GM03348 (cell line): ENCODE measurements at regions not wholly inside any gene's neighbourhood (a gene's known extent, or its start where the extent isn't known, plus 50 kb on each side); places are given as distances from the start of the nearest gene placed in this dataset.
"Not testable (repeated sequence)": the region's sequence is repeated elsewhere in the genome, so short reads cannot be mapped to it uniquely, and the experiment has no call there.

ENCODE experiments used
- DNase-seq: peaks from one replicate; pipeline ENCODE4 v3.0.0; 2012; ENCODE audit warnings: low spot score

DNA sequence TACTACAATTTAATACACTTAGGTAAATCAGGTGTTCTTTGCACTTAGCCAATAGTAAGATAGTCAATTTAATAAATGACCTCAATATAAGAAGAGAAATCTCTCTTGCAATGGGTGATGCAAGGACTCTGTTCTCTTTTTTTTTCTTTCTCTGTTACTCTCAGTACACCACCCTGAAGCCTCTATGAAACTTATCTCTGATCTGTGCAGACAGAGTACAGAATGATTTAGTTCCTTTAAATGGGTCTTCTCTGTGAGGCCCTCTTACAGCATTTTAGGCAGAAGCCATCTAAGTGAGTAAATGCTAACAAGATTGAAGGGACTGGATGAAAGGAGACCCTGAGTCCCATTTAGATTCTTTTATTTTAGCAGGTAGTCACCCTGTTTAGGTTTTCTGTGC, 312.8 kb downstream of the RFPL4B start:
- DNase-seq = no peak

DNA sequence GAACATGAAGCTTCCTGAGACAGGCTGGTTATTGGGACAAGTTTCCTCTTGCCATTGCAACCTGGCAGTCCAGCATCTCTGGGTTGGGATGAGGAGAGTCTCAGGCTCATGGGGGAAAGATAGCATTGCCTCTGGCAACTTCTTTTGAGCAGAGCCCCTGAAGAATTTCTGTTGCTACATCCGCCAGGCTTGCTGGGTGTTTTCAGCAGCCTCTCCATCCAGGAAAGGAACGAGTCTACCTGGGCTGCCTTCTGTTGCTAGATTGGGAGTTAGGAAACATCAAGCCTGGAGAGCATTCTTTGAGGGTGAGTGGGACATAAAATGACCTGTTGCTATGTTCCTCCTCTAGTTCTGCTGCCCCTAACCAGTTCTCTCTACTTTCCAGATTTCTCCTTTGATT, 313.5 kb downstream of the RFPL4B start:
- DNase-seq = no peak

DNA sequence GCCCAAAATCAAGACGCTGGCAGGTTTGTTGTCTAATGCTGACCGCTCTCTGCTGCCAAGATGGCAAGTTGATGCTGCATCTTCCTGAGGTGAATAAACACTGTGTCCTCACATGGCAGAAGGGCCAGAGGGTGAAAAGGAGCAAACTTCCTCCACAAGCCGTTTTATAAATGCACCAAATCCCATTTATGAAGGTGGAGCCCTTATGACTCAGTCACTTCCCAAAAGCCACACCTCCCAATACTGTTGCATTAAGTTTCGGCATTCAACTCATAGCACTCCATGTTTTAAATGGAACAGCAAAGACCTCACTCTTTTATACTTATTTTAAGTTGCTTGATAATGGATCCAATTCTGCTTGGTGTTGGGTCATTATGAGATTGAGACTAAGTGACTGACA, 316.6 kb downstream of the RFPL4B start:
- no peak for DNase-seq

DNA sequence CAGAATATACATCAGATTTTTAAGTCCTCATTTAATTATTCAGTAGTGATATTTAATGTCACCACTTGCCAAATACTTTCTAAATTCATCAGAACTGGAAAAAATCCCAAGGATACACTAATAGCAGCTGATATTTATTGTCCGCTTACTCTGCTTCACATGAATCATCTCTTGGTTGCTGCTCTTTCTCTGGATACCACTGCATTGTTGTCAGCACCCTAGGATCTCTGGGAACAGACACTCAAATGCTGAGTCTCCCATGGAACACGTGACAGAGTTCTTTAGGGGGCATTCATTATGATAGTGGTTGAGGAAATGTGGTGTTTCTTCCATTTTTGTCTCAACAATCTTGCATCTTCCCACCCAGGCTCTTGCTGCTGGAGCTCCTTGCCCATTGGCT, 318.0 kb downstream of the RFPL4B start:
- DNase-seq = peak; percentile 73

DNA sequence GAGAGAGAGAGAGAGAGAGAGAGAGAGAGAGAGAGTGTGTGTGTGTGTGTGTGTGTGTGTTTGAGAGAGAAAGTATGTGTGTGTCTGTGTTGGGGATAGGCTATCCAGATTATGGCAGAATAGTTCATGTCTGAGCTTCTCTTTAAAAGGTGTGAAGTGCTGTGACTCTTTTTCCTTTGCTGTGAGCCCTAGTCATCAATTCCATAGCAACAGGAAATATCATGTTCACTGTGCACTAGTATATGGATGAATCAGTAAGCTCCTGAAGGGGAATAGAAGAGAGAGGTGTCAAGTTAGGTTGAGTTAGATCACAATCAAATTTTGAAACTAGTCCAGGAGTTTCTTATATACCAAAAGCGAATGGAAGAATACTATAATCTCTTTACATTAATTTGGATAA, 318.7 kb downstream of the RFPL4B start:
- DNase-seq = peak; percentile 8

DNA sequence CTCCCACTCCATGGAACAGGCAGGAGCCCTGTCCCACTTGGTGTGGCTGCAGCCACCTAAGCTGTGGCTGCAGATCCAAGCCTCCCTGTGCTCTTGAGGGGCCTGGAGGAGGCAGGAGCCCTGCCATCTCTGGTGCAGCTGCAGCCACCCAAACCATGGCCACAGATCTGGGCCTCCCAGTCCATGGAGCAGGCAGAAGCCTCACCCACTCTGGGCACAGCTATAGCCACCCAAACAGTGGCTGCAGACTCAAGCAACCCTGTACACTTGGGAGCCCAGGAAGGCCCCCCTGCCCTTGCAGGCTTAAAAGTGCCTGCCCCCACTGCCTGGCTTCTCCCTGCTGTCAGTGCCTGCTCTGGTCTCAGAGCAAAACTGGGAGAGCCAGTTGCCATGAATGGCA, 320.3 kb downstream of the RFPL4B start:
- DNase-seq = no peak

DNA sequence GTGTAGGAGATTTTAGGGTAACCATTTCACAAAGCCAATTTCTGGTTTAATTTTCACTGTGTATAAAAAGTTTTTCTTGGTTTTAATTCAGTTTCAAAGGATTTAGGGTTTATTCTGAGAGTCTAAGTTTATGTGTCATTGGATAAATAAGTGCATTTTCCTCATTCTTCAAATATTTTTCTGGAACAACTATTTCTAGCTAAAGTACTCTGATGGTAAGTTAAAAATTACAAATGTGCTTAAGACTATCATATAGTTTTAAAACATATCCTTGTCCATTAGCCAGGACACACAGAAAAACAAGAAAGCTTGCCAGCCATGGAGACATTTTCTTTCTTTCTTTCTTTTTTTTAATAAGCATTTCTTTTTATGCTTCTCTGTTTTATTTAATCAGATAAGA, 333.0 kb downstream of the RFPL4B start:
- DNase-seq = peak; percentile 24

DNA sequence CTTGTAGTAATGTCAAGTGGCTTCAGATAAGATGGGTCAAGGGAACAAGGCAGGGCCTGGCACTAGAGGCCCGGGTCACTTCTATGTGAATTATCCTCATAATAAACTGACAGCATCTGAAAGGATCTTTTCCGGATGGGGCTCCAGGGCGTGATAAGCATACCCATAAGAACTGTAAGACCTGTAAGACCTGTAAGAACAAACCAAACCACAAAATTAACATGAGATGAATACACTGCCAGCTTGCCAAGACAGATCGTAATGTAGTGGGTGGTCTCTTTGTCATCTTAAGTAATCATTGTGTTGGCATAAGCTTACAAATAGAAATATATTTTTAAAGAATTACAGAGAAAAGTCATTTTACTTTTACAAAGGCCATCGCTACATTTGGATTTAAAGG, 334.9 kb downstream of the RFPL4B start:
- no peak for DNase-seq

DNA sequence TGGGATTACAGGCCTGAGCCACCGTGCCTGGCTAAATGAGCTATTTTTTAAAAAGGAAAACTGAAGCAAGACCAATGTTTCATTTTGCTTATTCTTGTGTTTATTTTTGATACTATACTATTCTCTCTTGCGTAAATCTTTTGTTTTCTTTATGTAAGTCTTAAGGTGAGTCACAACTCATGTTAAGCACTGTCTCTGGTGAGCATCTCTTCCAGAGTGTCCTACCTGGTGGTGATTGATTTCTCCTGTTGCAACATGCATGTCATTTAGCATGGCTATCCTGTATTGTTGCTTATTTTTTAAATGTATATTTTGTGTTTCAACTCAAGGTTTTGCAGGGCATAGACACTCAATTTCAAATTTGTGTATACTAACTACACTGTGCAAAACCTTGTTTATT, 336.0 kb downstream of the RFPL4B start:
- no peak for DNase-seq

DNA sequence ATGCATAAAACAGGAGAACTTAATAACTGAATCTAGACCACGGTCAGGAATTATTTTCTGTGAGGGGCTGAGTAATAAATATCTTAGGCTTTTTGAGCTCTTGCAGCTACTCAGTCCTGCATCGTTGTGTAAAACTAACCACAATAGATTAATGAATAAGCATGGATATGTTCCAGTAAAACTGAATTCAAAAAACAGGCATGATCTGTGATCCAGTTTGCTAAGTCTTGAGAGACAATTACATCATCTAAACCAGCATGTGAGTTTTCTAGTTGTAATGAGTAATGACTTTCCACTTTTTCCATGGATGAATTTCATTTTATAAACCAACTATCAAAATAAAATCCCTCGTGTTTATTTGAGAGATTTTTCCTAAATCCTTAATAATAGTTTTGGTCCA, 336.8 kb downstream of the RFPL4B start:
- DNase-seq = peak; percentile 79

DNA sequence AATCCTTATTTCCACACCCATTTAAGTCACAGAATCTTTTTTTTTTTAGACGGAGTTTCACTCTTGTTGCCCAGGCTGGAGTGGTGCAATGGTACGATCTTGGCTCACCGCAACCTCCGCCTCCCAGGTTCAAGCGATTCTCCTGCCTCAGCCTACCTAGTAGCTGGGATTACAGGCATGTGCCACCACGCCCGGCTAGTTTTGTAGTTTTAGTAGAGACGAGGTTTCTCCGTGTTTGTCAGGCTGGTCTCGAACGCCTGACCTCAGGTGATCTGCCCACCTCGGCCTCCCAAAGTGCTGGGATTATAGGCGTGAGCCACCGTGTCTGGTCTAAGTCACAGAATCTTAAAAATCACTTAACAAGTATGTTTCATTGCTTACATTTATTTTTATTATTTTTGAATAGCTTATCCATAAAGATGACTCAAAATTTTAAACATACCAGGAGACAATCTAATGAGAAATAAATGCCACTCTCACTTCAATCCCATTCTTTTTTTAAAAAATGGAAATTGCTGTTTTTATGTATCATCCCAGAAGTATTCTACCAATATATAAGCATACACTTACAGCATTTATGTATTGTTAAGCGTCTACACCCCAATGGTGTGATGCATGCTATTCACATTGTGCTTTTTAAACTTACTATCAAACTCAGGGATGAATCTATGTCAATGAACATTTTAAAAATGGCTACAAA, 338.5 kb downstream of the RFPL4B start:
- not testable (repeated sequence) for DNase-seq

DNA sequence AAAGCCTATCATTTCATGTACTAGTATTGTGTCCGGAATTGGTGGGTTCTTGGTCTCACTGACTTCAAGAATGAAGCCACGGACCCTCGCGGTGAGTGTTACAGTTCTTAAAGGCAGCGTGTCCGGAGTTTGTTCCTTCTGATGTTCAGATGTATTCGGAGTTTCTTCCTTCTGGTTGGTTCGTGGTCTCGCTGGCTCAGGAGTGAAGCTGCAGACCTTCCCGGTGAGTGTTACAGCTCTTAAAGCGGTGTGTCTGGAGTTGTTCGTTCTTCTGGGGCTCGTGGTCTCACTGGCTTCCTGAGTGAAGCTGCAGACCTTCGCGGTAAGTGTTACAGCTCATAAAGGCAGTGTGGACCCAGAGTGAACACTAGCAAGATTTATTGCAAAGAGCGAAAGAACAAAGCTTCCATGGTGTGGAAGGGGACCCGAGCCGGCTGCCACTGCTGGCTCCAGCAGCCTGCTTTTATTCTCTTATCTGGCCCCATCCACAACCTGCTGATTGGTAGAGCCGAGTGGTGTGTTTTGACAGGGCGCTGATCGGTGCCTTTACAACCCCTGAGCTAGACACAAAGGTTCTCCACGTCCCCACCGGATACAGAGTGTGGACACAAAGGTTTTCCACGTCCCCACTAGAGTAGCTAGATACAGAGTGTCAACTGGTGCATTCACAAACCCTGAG, 341.5 kb downstream of the RFPL4B start:
- DNase-seq = not testable (repeated sequence)

DNA sequence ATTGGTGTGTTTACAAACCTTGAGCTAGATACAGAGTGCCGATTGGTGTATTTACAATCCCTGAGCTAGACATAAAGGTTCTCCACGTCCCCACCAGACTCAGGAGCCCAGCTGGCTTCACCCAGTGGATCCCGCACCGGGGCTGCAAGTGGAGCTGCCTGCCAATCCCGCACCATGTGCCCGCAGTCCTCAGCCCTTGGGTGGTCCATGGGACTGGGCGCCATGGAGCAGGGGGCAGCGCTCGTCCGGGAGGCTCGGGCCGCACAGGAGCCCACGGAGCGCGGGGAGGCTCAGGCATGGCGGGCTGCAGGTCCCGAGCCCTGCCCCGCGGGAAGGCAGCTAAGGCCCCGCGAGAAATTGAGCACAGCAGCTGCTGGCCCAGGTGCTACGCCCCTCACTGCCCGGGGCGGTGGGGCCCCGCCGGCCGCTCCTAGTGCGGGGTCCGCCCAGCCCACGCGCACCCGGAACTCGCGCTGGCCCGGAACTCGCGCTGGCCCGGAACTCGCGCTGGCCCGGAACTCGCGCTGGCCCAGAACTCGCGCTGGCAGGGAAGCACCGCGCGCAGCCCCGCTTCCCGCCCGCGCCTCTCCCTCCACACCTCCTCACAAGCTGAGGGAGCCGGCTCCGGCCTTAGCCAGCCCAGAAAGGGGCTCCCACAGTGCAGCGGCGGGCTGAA, 342.2 kb downstream of the RFPL4B start:
- not testable (repeated sequence) for DNase-seq

DNA sequence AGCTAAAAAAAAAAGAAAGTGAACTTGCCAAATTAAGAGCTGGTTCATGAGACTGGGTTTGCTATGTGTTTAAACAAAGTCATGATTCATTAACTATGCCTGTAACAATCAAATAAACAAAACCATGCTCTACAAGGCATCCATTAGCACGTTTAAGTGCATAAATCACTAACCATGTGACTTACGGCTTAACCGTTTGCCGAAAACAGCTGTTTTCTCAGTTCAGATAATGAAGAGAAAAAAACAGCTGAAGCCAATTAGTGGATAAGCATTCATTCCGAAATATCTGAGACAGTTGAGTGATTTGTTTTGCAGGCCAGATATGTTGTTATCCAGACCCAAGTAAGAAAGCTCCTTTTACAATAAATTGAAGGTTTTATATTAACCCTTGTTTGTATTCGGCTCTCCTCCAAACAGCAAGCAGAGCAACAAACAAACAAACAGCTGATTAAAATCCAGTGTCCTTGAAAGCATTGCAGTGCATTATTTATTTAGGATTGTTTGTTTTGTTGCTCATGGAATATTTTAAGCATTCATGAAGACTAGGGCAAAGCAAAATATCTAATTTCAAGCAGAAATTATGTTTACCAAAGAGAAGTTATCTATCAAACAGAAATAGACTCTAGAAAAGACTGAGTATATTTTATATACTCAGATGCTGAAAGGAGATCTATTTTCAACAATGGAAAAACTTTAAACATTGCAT, 343.5 kb downstream of the RFPL4B start:
- DNase-seq = peak; percentile 27

DNA sequence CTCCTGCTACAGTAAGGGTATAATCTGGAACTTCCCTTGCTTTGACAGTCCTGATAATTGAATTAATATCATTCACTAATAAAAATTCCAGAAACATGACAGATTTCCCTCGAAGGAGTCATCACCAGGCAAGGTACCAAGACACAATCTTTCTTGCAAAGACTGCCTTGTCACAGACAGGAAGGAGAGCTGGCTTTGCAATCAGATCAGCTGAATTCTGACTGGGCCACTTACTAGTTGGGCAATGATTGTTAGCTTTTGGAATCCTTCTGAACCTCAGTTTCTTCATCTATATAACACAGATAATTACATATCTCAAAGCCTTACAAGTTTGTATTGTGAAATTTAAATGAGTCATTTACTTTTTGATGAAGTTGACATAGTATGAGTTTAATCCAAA, 344.2 kb downstream of the RFPL4B start:
- peak; percentile 79 for DNase-seq

DNA sequence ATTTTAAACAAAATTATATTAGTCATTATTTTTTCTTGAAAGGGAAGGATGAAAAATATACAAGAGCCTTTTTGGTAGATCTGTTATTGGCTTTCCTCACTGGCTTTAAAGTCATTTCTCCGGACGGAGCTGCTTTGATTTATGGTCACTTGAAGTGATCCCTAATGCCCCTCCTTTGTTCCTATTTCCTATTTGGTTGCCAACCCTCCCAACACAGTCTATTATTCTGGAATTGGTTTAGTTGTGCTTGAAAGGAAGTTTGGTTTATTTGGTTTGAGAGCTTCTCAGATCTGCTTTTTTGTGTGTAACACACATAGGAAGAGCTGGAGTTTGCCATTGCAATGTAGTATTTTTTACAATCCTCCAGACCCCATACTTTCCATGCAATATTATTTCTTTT, 347.9 kb downstream of the RFPL4B start:
- no peak for DNase-seq

DNA sequence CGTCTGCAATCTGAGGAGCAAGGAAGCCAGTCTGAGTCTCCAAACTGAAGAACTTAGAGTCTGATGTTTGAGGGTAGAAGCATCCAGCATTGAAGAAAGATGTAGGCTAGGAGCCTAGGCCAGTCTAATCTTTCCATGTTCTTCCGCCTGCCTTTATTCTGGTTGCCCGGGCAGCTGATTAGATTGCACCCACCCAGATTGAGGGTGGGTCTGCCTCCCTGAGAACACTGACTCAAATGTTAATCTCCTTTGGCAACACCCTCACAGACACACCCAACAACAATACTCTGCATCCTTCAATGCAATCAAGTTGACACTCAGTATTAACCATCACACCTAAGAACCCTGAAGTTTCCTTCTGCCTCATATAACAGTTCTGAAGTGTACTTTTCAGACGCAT, 350.1 kb downstream of the RFPL4B start:
- DNase-seq = no peak

DNA sequence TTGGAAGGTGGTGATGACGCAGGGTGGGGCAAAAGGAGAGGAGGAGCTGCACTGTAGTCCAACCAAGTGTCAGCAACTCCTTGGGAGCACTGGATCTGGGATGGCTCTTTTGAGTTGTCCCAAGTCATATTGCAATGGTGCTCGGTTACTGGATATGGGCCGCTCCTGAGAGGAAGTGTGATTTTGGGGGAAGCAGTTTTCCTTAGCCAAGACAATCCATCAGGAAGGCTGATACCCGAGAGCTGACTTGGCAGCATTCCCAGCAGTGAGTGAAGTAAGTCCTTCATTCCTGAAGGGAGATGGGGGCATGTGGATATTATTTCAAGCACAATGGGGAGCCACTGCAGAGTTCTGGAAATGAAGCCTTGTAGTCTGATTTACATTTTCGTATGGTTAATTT, 354.1 kb downstream of the RFPL4B start:
- no peak for DNase-seq

DNA sequence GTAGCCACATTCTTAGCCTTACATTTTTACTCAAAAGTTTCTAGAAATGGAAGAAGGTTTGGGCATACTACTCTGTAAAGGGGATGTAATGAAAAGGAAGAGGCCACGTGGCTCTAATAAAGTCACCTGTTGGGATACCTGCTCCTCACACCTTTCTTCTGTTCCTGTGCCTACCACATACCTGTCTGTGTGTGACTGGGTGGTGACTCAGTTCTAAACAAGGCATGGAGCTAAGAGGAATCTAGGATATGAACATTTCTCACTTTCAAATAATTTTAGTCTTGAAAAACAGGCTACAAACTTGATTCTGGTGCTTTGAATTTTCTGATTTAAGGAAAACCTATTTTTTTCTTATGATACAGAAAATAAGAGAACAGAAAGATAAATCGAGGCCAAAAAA, 363.6 kb downstream of the RFPL4B start:
- DNase-seq = no peak

DNA sequence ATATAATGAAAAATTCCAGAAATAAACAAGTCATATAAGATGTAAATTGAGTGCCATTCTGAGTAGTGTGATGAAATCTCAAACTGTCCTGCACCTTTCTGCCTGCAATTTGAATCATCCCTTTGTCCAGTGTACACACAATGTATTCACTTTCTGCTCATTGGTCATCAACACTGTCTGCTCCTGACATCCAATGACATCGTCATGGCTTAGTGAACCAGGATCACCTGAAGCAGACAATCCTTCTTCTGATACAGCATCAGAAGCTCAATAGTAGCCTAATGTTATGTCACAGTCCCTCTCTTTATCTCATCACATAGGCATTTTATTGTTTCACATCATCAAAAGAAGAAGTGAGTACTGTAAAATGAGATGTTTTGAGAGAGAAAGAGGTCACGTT, 366.3 kb downstream of the RFPL4B start:
- no peak for DNase-seq

DNA sequence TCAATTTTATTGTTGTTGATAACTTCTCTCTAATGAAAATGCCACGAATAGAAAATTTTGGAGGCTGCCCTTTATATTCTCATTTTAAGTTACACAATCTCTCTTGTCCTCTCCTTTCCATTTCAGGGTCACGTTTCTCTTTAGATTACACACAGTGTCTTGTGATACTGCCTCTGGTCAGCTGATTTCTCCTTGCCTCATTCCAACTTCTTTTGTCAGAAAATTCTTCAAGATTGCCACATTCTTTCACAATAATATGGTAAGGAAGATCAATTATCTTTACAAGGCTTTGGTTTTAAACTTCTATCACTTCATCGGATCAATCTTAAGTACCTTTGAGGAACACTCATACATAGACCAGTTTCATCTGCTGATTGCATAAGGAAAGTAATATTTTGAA, 370.3 kb downstream of the RFPL4B start:
- peak; percentile 18 for DNase-seq

DNA sequence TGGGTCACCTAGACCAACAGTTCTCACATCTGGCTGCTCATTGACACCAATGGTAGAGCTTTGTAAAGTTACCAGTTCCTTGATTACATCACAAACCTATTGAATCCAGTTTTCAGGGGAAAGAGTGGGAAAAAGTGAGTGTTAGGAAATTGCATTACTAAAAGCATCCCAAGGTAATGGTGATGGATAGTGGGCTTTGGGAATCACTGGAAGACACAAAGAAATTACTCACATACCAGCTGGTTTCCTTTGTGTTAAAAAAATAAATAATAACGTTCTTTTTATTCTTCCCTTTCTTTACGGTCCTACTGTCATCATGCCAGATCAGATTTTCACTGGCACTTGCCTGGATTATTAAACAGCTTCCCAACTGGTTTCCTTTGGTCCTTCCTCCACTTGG, 370.7 kb downstream of the RFPL4B start:
- no peak for DNase-seq

DNA sequence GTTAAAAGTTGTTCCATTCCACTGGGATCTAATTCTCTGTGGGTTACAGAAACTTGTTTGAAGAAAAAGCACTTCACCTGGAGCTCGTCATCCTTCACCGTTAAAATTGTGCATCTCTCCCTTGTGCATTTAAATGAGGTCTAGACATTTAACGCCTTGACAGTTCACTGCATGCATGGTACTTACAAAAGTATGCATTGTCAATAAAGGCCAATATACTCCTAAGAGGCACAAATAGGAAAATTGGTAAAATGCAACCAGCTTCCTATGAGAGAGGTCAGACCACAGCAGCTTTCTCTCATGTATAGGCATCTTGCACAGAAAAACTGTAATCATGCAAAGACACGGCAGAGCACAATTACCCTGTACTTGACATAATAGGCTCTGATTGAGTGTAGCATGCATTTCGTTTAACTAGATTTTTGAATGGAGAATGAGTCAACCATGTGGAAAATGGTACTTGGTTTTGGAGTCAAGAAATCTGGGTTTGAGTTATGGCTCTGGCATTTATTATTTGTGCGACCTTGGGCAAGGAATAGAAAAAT, 378.5 kb downstream of the RFPL4B start:
- no peak for DNase-seq
